ENCODE measurements at regions not wholly inside any gene's neighbourhood (a gene's known extent, or its start where the extent isn't known, plus 50 kb on each side); places are given as distances from the start of the nearest gene placed in this dataset.

- TF ChIP-seq POLR2AphosphoS5 (IDR thresholded peaks at IDR 0.05; ENCODE audit: low read depth, low read length) (no peak), POLR2A (IDR thresholded peaks at IDR 0.05; ENCODE audit: low read depth, low read length) (no peak), TAF1 (IDR thresholded peaks at IDR 0.05; ENCODE audit: low read depth, low read length) (no peak), PAX5 (IDR thresholded peaks at IDR 0.05; ENCODE audit: insufficient read depth, low read length, severe bottlenecking) (no peak), SPI1 (IDR thresholded peaks at IDR 0.05; ENCODE audit: low read depth, low read length) (no peak), POU2F2 (IDR thresholded peaks at IDR 0.05; ENCODE audit: low read depth, low read length) (no peak)
Observed at GRCh38 chr5:174371600-174372094, 326.1 kb downstream of the NSG2 start.

All from GM12891 (cell line).